ENCODE measurements at regions not wholly inside any gene's neighbourhood (a gene's known extent, or its start where the extent isn't known, plus 50 kb on each side); places are given as distances from the start of the nearest gene placed in this dataset.

GRCh38 chr18:73859837-73860397, 287.7 kb downstream of the FBXO15 start:
- intact Hi-C loops (cut with DNase I; ENCODE audit: low total_unique reads) = no loop called here
- no peak for TF ChIP-seq CTCF (IDR thresholded peaks at IDR 0.05)
- no peak for TF ChIP-seq POLR2A (IDR thresholded peaks at IDR 0.05)
- no peak overlapping the region for H3K4me3 ChIP-seq
- H3K4me1 ChIP-seq = no peaks in the 10 kb centered on the region
- no peaks in the 10 kb centered on the region for H3K27me3 ChIP-seq
- no peaks in the 10 kb centered on the region for H3K36me3 ChIP-seq
- H3K9me3 ChIP-seq = no peaks in the 10 kb centered on the region
- H3K27ac ChIP-seq = no peak overlapping the region
- DNase-seq = no peak

GRCh38 chr18:73852789-73853549, 294.7 kb downstream of the FBXO15 start:
- H3K4me1 ChIP-seq = no peaks in the 10 kb centered on the region
- H3K36me3 ChIP-seq = no peaks in the 10 kb centered on the region
- no peaks in the 10 kb centered on the region for H3K9me3 ChIP-seq
- intact Hi-C loops (cut with DNase I; ENCODE audit: low total_unique reads) = no loop called here
- H3K27ac ChIP-seq = no peak overlapping the region
- H3K27me3 ChIP-seq = no peaks in the 10 kb centered on the region
- TF ChIP-seq CTCF (IDR thresholded peaks at IDR 0.05) = no peak
- no peak for TF ChIP-seq POLR2A (IDR thresholded peaks at IDR 0.05)
- no peak for DNase-seq
- no peak overlapping the region for H3K4me3 ChIP-seq

- H3K27me3 ChIP-seq = no peaks in the 10 kb centered on the region
- no peaks in the 10 kb centered on the region for H3K36me3 ChIP-seq
- no peak for TF ChIP-seq CTCF (IDR thresholded peaks at IDR 0.05)
- no peak for TF ChIP-seq POLR2A (IDR thresholded peaks at IDR 0.05)
- H3K9me3 ChIP-seq = no peaks in the 10 kb centered on the region
- no peak overlapping the region for H3K27ac ChIP-seq
- DNase-seq = no peak
- intact Hi-C loops (cut with DNase I; ENCODE audit: low total_unique reads) = no loop called here
- H3K4me3 ChIP-seq = no peak overlapping the region
- no peaks in the 10 kb centered on the region for H3K4me1 ChIP-seq
These were observed 296.9 kb downstream of the FBXO15 start for GRCh38 chr18:73850782-73851181.

- Histone ChIP-seq H3K27me3 (no peaks in the 10 kb centered on the region), H3K36me3 (no peaks in the 10 kb centered on the region), H3K27ac (no peak overlapping the region), H3K4me3 (no peak overlapping the region), H3K4me1 (no peaks in the 10 kb centered on the region), H3K9me3 (no peaks in the 10 kb centered on the region)
- intact Hi-C loops (cut with DNase I; ENCODE audit: low total_unique reads) = no loop called here
- no peak for TF ChIP-seq CTCF (IDR thresholded peaks at IDR 0.05)
- no peak for DNase-seq
These were observed 299.0 kb downstream of the FBXO15 start for GRCh38 chr18:73848656-73849055.

GRCh38 chr18:73843455-73843854, 304.2 kb downstream of the FBXO15 start:
- no peaks in the 10 kb centered on the region for H3K4me1 ChIP-seq
- no peaks in the 10 kb centered on the region for H3K9me3 ChIP-seq
- no peak for DNase-seq
- no peak overlapping the region for H3K27ac ChIP-seq
- no peak overlapping the region for H3K4me3 ChIP-seq
- TF ChIP-seq CTCF (IDR thresholded peaks at IDR 0.05) (no peak), POLR2A (IDR thresholded peaks at IDR 0.05) (no peak)
- intact Hi-C loops (cut with DNase I; ENCODE audit: low total_unique reads) = no loop called here
- H3K27me3 ChIP-seq = no peaks in the 10 kb centered on the region
- H3K36me3 ChIP-seq = no peaks in the 10 kb centered on the region
